Right lobe of liver (tissue), 6 donors: ENCODE measurements at regions not wholly inside any gene's neighbourhood (a gene's known extent, or its start where the extent isn't known, plus 50 kb on each side); places are given as distances from the start of the nearest gene placed in this dataset.

Source experiments
- ATAC-seq, 4 donors: fragments of 200-7000 bp; cut with Tn5 transposase; one replicate each; pipeline ENCODE4 v1.9.1; 2020; ENCODE audit warnings: mild to moderate bottlenecking in 4 of 4, moderate library complexity in 4 of 4
- DNase-seq, 3 donors: peaks; one replicate each; pipeline ENCODE4 v3.0.0-alpha.2; 2020
- H3K27ac ChIP-seq, 3 donors: fragments of 200-600 bp; one replicate each; pipeline ENCODE4 v1.8.0; 2022
- H3K27me3 ChIP-seq, 2 donors: fragments of 200-600 bp; one replicate each; pipeline ENCODE4 v1.8.0; 2022
- H3K36me3 ChIP-seq, 4 donors: fragments of 200-600 bp; sonication (generic) in 1 of 4; one replicate each; pipeline versions ENCODE4 v1.5.1 to v1.8.0; 2017 to 2022; ENCODE audit warnings: control low read depth in 1 of 4
- H3K4me1 ChIP-seq, 4 donors: fragments of 200-600 bp; sonication (generic) in 1 of 4; one replicate each; pipeline versions ENCODE4 v1.5.1 to v1.8.0; 2017 to 2022; ENCODE audit warnings: control low read depth in 1 of 4
- H3K4me3 ChIP-seq, 3 donors: fragments of 200-600 bp; one replicate each; pipeline ENCODE4 v1.8.0; 2022
- H3K9me3 ChIP-seq, 4 donors: fragments of 200-600 bp; sonication (generic) in 1 of 4; one replicate each; pipeline versions ENCODE4 v1.5.1 to v1.8.0; 2017 to 2022; ENCODE audit warnings: control low read depth in 1 of 4
- CTCF ChIP-seq, 4 donors: fragments of 200-600 bp in 3 of 4; fragments of 450-650 bp in 1 of 4; IDR thresholded peaks; one replicate each; pipeline versions ENCODE4 v1.5.1 to v1.8.0; 2016 to 2022; ENCODE audit warnings: antibody characterized with exemption in 4 of 4, mild to moderate bottlenecking in 2 of 4
- POLR2A ChIP-seq: fragments of 450-650 bp; IDR thresholded peaks from one replicate; pipeline ENCODE4 v1.6.1; 2017; ENCODE audit warnings: antibody characterized with exemption, mild to moderate bottlenecking
- WGBS: methylation state at CpG from one replicate; pipeline ENCODE4 v1.1.6; 2018; ENCODE audit warnings: low coverage, low lambda C conversion rate; ENCODE audit not compliant: insufficient coverage; ENCODE audit errors: missing lambda C conversion rate; 5-methylcytosine and 5-hydroxymethylcytosine counted together
- intact Hi-C, 2 donors: fragments of 100-400 bp; cut with DNase I; formaldehyde crosslinking; loops; one replicate each; pipeline versions ENCODE4 v1.11.2 to v1.14.1; 2022
- donor health status: DM: no; HTN: yes; CAD: no.
- donor health status: DM: no; HTN: no; CAD: no.
- donor health status: DM: no; HTN: no; CAD: no.
- donor health status: DM: no; HTN: yes; CAD: no.
- donor health status: DM: no; HTN: yes; CAD: no.

DNA sequence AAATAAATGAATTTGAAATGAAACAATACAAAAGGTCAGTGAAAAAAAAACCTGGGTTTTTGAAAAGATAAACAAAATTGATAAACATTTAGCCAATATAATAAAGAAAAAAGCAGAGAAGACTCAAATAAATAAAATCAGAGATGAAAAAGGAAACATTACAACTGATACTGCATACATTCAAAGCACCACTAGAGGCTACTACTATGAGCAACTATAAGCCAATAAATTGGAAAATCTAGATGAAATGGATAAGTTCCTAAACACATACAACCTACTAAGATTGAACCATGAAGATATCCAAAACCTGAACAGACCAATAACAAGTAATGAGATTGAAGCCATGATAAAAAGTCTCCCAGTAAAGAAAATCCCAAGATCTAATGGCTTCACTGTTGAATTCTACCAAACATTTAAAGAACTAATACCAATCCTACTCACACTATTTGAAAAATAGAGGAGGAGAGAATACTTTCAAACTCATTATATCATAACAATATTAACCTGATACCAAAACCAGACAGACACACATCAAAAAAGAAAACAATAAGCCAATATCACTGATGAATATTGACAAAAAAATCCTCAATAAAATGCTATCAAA lies 80.8 kb upstream of the CERS6 start:
- intact Hi-C loops: no loop called here
- no peak for TF ChIP-seq POLR2A
- peak; percentile 29 to 47 (median 42) for TF ChIP-seq CTCF (IDR thresholded peaks at IDR 0.05)
- peak in 2 of 4 donors; percentile 34 to 35 for ATAC-seq

DNA sequence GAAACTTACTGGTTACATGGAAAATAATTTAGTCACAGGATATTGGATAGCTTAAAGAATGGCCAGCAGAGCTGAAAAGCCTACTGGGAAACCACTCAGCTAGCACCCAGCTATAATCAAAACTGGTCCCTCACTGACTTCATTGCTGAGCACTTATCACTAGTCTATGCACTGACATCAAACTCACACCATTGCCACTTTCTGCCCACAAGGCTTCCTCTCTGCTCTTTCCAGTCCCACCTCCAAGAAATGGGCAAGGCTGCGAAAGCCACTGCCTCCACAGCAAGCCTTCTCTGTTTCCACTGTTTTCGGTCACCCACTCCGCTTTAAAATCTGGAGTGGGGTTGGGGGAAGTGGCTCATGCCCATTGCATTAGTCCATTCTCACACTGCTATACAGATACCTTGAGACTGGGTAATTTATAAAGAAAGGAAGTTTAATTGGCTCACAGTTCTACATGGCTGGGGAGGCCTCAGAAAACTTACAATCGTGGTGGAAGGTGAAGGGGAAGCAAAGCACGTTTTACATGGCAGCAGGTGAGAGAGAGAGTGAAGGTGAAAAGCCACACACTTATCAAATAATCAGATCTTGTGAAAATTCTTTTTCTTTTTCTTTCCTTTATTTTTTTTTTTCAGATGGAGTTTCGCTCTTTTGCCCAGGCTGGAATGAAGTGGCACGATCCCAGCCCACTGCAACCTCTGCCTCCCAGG lies 77.0 kb upstream of the CERS6 start:
- Histone ChIP-seq H3K4me3 (no peak overlapping the region), H3K27me3 (no peaks in the 10 kb centered on the region), H3K9me3 (no peaks in the 10 kb centered on the region), H3K36me3 (no peaks in the 10 kb centered on the region), H3K27ac (no peak overlapping the region), H3K4me1 (no peaks in the 10 kb centered on the region)
- intact Hi-C loops: no loop called here
- 71% methylated on average over 7 of the region's 7 CpGs for WGBS
- ATAC-seq (peak in 2 of 4 donors; percentile 21 to 33), DNase-seq (no peak)
- no peak for TF ChIP-seq CTCF (IDR thresholded peaks at IDR 0.05)
- no peak for TF ChIP-seq POLR2A

More for the DNA sequence above, 80.8 kb upstream of the CERS6 start:
- no peaks in the 10 kb centered on the region for H3K9me3 ChIP-seq
- no peak for DNase-seq
- no peaks in the 10 kb centered on the region for H3K36me3 ChIP-seq
- no peaks in the 10 kb centered on the region for H3K4me1 ChIP-seq
- no peak overlapping the region for H3K4me3 ChIP-seq
- H3K27me3 ChIP-seq: no peaks in the 10 kb centered on the region
- H3K27ac ChIP-seq: no peak overlapping the region

GRCh38 chr2:168380500-168380899 lies 75.6 kb upstream of the CERS6 start:
- WGBS: 83% methylated on average over 3 of the region's 3 CpGs
- Histone ChIP-seq H3K27me3 (no peaks in the 10 kb centered on the region), H3K36me3 (no peaks in the 10 kb centered on the region), H3K9me3 (no peaks in the 10 kb centered on the region), H3K4me3 (no peak overlapping the region), H3K27ac (no peak overlapping the region), H3K4me1 (no peaks in the 10 kb centered on the region)
- ATAC-seq (no peak), DNase-seq (no peak)
- intact Hi-C loops: no loop called here
- TF ChIP-seq POLR2A (no peak), CTCF (IDR thresholded peaks at IDR 0.05) (no peak)

DNA sequence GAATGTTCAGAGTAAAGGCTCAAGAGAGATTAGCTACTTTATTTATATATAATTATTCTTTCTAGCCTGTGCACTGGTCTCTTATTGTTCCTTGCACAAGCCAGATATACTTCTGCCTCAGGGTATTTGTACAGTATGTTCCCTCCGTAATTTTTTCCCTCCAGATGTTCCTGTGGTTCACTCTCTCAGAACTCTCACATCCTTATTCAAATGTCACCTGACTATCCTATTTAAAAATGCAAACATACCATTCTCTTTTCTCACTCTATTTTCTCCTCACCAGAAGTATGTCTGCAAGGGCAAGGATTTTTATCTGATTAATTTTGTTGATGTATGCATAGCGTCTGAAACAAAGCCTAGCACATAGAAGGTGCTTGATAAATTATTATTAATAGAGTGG lies 64.0 kb upstream of the CERS6 start:
- WGBS: 36% methylated on average over 2 of the region's 2 CpGs
- no peak for DNase-seq
- no peaks in the 10 kb centered on the region for H3K9me3 ChIP-seq
- no peaks in the 10 kb centered on the region for H3K27me3 ChIP-seq
- ATAC-seq: no peak
- TF ChIP-seq POLR2A (no peak), CTCF (IDR thresholded peaks at IDR 0.05) (no peak)
- H3K36me3 ChIP-seq: no peaks in the 10 kb centered on the region
- H3K27ac ChIP-seq: no peak overlapping the region
- no peak overlapping the region for H3K4me3 ChIP-seq
- no peaks in the 10 kb centered on the region for H3K4me1 ChIP-seq
- intact Hi-C loops: no loop called here
